ENCODE measurements at regions not wholly inside any gene's neighbourhood (a gene's known extent, or its start where the extent isn't known, plus 50 kb on each side); places are given as distances from the start of the nearest gene placed in this dataset.
"Not testable (repeated sequence)": the region's sequence is repeated elsewhere in the genome, so short reads cannot be mapped to it uniquely, and the experiment has no call there.

GRCh38 chr4:1522606-1523005 lies 116.4 kb upstream of the NKX1-1 start:
- no peak for DNase-seq

DNA sequence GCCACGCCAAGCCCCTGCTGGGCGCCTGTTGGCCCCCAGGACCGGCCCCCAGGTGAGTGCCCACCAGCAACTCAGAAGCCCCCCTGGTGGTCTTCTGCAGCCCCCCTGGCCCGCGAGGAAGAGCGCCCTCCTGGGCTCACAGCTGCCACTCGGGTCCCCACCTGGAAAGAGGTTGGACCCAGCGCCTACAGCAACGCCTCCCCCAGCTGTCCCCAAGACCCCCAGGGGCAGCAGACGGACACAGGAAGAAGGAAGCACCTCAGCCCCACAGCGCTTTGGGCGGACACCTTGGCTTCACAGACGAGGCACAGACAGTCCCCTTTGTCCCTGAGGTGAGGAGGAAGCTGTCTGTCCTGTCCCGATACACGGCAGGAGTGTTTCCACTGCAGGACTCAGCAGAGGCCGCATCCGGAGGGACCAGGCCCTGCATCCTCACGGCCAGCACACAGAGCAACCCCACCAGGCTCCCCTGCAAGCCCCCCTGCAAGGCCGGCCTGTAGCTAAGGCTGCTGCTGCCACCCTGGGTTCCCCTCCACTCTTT lies 115.6 kb upstream of the NKX1-1 start:
- DNase-seq: no peak

DNA sequence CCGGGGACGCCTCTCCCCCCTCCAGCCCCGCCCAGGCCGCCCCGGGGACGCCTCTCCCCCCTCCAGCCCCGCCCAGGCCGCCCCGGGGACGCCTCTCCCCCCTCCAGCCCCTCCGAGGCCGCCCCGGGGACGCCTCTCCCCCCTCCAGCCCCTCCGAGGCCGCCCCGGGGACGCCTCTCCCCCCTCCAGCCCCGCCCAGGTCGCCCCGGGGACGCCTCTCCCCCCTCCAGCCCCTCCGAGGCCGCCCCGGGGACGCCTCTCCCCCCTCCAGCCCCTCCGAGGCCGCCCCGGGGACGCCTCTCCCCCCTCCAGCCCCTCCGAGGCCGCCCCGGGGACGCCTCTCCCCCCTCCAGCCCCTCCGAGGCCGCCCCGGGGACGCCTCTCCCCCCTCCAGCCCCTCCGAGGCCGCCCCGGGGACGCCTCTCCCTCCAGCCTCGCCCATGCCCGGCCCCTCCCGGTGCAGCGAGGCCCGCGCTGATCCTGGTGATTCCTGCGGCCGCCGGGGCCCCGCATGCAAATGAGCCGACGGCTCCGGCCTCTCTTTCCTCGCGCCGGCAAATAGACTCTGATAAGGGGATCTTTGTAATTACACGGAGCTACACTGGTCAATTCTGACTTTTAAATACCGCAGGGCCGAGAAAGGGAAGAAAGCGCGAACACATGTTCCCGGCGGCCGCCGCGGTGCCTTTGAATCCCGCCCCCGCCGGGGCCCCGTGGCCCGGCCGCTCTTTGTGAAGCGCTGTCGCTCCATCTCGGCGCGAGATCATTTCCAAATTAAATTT lies 114.7 kb upstream of the NKX1-1 start:
- DNase-seq: not testable (repeated sequence)

DNA sequence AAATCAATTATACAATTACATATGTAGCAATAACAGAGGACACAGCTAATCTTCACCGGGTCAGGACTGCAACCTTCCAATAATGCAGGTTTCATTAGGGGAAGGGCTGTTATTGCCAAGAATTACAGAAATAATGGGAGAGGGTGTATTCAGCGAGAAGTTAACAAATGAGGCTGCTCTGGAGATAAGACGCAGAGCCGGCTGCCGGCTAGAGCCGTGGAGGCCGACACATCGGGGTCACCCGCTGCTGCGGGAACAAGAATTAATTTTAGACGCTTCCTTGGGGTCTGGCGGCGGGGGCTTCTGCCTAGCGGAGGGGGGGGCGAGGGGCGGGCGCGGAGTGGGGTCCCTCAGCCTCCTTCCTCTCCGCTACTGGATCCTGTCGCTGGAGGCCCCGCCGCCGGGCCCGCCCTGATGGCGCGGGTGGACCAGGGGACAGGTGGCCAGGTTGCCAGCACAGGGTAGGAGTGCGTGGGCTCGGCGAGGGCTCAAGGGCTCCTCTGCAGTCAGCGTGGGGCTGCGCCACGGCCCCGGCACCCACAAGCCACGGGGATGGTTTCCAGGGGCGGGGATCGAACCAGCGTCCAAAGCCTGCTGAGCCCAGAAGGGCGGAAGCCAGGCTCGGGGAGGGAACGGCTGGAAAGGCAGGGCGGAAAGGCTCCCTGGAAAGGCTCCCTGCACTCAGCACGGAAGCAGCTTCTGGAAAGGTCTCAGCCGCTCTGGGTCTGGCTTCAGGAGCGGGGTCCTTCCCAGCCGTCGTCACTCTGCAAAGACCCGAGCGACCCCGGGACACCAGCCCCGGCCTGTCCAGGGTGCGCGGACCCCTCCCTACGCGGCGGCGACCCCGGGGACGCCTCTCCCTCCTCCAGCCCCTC lies 113.8 kb upstream of the NKX1-1 start:
- no peak for DNase-seq

- no peak for DNase-seq
Observed at GRCh38 chr4:1518997-1519700, 112.9 kb upstream of the NKX1-1 start.

DNA sequence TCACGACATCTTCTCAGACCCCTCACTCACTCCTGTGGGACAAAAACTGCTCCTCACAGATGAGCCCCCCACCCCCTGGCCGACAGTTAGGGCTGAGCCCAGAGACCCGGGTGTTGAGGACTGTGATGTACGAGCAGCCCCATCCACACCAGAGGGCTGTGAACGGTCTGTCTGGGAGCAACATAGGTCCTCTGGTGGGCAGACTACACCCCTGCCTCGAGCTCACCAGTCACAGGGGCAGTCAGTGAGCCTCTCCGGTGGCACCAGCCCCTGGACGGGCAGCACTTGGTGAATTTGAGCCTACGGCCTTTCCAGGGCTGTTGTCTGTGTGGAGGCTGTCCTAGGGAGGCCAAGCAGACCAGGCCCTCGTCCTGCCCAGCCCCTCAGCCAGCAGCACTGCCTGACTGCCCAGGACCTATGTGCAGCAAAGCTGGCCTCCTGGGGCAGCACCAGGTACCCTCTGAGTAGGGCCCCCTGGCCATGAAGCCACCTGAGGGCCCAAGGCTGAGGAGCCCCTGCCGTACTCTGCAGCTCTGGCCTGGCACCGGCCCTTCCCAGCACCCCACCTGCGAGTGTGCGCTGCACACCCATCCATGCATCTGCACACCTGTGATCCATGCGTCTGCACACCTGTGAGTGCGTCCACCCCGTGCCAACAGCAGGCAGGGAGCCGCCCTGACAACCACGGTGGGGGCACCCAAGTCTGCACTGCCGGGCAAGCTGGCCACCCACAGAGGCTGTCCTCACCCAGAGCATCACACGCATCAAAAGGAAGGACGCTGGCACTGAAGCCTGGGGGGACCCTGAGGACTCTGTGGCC lies 111.6 kb upstream of the NKX1-1 start:
- DNase-seq: no peak

GRCh38 chr4:1516881-1517480 lies 110.7 kb upstream of the NKX1-1 start:
- DNase-seq: no peak

GRCh38 chr4:1516261-1516660 lies 110.0 kb upstream of the NKX1-1 start:
- DNase-seq: no peak

DNA sequence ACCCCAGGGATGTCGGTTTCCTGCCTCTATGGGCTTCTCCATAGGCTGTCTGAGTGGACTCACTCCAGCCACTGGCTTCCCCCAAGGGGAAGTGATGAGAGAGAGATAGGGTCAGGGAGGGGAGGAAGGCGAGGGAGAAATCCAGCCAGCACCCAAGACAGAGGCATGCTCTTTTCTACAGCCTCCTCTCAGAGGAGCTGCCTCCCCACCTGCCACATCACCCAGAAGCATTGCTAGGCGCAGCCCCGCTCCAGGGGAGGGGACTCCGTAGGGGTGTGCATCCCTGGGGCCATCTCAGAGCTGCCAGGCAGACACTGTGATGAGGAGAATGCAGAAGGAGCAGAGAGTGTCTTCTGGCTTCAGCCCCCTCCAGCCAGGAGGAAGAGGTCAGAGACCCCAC lies 109.5 kb upstream of the NKX1-1 start:
- DNase-seq: no peak

- no peak for DNase-seq
Observed at GRCh38 chr4:1515156-1515555, 108.9 kb upstream of the NKX1-1 start.

- DNase-seq: no peak
Observed at GRCh38 chr4:1514612-1515011, 108.4 kb upstream of the NKX1-1 start.

DNA sequence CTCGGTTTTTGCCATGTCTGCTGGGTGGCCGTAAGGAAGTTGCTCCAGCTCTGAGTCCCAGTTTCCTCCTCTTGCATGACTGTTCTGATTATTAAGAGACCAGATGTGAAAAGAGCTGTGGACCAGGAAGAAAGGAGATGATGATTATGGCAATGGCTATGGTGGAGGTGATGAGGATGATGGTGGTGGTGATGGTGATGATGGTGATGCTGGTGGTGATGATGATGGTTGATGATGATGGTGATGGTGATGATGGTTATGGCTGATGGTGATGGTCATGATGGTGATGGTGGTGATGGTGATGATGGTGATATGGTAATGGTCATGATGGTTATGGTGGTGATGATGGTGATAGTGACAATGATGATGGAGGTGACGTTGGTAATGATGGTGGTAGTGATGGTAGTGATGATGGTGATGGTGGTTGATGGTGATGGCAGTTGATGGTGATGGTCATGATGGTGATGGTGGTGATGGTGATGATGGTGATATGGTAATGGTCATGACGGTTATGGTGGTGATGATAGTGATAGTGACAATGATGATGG lies 107.8 kb upstream of the NKX1-1 start:
- no peak for DNase-seq

GRCh38 chr4:1512738-1513660 lies 106.8 kb upstream of the NKX1-1 start:
- peak; percentile 53 for DNase-seq

DNA sequence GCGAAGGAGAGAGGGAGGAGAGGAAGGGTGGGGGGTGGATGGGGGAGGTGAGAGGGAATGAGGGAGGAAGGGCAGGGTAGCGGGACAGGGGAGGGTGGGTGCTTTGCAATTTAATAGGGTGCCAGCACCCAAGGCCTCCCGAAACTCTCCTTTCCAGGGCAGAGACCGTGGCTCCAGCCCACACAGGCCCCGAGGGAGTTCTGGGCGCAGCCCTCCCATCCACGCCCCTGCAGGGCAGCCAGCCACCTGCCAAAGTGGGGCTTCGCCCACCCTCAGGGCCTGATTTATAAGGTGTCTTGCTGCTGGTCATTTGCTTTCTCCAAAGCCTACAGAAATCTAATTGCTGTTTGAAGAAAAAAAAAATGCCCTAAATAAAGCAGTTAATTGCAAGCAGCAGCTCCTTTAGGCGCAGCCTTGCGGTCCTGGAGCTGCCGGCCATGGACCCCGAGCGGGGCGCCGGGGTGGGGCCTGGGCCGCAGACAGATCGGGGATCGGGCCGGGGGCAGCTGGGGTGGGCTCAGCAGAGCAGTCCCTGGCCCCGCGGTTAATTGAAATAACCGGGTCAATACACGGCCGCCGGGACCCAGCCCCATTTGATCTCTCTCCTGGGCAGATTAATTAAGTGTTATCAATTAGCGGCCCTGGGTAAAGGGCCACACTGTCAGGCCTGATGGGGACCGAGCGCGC lies 106.0 kb upstream of the NKX1-1 start:
- DNase-seq: no peak

DNA sequence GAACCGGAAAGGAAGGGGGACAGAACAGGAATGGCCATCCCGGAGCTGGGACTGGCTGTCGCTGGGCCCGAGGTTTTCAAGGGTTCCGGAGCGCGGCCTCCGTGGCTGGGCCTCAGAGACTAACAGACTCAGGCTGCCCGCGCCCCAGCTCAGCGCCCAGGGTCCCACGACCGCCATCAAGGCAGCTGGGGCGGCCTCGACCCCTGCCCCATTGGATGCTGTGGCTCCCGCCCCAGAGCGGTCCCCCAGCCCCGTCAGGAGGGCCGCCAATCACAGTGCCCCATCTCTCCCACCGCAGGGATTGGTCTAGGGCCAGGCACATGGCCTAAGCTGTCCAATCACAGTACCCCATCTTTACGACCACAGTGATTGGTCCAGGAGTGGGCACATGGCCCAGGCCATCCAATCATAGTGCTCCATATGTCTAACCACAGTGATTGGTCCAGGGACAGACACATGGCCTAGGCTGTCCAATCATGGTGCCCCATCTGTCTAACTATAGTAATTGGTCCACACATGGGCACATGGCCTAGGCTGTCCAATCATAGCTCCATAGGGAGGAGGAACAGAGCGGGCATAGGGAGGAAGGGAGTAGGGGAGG lies 105.3 kb upstream of the NKX1-1 start:
- DNase-seq: no peak

- DNase-seq: no peak
Observed at GRCh38 chr4:1510931-1511330, 104.7 kb upstream of the NKX1-1 start.

DNA sequence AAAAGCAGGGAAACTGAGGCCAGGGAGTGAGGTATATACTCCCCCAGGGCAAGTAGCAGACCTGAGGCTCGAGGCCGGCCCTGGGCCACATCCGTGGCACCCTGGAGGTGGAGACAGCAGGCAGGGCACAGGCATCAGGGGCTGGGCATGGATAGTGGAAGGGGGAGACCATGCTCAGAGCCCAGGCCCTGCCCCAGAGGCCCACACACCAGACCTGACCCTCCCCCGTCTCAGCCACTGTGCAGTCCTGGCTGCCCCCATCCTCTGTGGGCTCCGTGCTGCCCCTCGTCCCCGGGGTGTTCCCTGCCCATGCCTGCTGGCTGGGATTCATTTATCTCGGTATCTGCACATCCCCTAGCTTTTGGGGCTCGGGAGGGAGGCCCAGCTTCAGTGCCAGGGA lies 103.1 kb upstream of the NKX1-1 start:
- DNase-seq: no peak

DNA sequence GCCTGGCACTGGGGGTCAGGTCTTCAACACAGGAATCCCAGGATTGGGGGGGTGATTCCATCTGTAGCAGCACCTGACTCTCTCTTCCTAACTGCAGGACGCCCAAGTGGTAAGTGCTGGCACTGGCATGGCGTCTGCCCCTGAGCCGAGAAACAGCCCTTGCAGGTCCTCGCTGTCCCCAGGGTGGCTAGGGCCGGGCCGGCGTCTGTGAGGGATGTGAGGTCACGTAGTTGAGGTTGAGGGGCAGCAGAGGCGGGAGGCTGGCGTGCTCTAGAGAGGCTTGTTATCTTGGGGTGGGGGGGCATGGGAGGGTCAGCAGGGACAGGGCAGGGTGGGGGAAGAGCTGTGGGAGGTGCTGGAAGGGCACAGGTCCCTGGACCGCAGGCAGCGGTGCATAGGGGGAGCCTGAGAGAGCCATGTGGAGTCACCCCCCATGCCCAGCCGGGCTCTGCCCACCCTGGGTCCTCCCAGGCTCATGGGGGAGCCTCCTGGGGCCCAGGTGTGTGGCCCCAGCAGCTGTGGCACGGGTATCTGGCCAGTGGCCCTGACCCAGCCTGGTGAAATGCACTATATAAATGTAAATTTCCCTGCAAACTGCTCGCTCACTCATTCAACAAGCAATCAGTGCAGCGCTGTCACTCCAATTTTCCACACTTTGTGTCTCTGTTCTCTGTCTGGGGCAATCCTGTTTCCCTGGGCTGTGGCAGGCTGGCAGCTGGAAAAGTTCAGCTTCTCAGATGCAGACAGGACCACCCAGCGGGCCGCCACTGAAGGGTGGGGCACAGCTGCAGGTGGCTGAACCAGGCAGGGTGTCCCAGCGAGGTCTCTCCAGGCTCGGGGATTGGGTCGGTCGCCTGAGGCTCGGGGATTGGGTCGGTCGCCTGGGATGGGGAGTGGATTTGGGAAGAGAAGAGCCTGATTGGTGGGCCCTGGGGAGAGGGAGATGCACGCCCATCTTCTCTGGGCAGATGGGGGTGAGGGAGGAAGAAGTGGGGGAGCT lies 102.2 kb upstream of the NKX1-1 start:
- DNase-seq: no peak

All from DMS53 (cell line).